Lung (tissue), 11 donors: ENCODE measurements at regions not wholly inside any gene's neighbourhood (a gene's known extent, or its start where the extent isn't known, plus 50 kb on each side); places are given as distances from the start of the nearest gene placed in this dataset.
"Not testable (repeated sequence)": the region's sequence is repeated elsewhere in the genome, so short reads cannot be mapped to it uniquely, and the experiment has no call there.

ENCODE experiments used
- ATAC-seq: fragments of 200-7000 bp; cut with Tn5 transposase; one replicate; pipeline ENCODE4 v1.9.1; 2020; ENCODE audit warnings: moderate number of reproducible peaks; ENCODE audit not compliant: insufficient read depth, low FRiP score
- DNase-seq, 3 donors: peaks; one replicate each; pipeline ENCODE4 v3.0.0-alpha.2; 2013 to 2017
- H3K27ac ChIP-seq, 2 donors: one replicate each; pipeline ENCODE4 v1.5.1; 2013; ENCODE audit warnings: mild to moderate bottlenecking in 2 of 2, moderate library complexity in 2 of 2, control low read depth in 1 of 2, inconsistent platforms in 1 of 2, low read depth in 1 of 2, low read length in 1 of 2
- H3K27me3 ChIP-seq, 3 donors: one replicate each; pipeline ENCODE4 v1.5.1; 2013; ENCODE audit warnings: low read length in 2 of 3; ENCODE audit not compliant: control insufficient read depth in 3 of 3, insufficient read depth in 3 of 3
- H3K36me3 ChIP-seq, 4 donors: one replicate each; pipeline ENCODE4 v1.5.1; 2013; ENCODE audit warnings: low read length in 4 of 4, mild to moderate bottlenecking in 1 of 4, moderate library complexity in 1 of 4; ENCODE audit not compliant: control insufficient read depth in 4 of 4, insufficient read depth in 4 of 4
- H3K4me1 ChIP-seq, 5 donors: one replicate each; pipeline ENCODE4 v1.5.1; 2013; ENCODE audit warnings: low read length in 5 of 5, mild to moderate bottlenecking in 2 of 5, moderate library complexity in 1 of 5; ENCODE audit not compliant: control insufficient read depth in 5 of 5, insufficient read depth in 5 of 5
- H3K4me3 ChIP-seq: one replicate; pipeline ENCODE4 v1.5.1; 2013; ENCODE audit warnings: mild to moderate bottlenecking, control low read depth, moderate library complexity
- H3K9ac ChIP-seq, 2 donors: one replicate each; pipeline ENCODE4 v1.5.1; 2013; ENCODE audit warnings: low read length in 2 of 2, control low read depth in 1 of 2; ENCODE audit not compliant: insufficient read depth in 1 of 2
- H3K9me3 ChIP-seq, 4 donors: one replicate each; pipeline ENCODE4 v1.5.1; 2013; ENCODE audit warnings: low read length in 3 of 4, mild to moderate bottlenecking in 1 of 4, moderate library complexity in 1 of 4; ENCODE audit not compliant: control insufficient read depth in 4 of 4, insufficient read depth in 3 of 4
- WGBS, 2 donors: extraction: QIAGEN DNeasy Blood & Tissue Kit; methylation state at CpG; one replicate each; pipeline ENCODE4 v1.1.7; 2013; 5-methylcytosine and 5-hydroxymethylcytosine counted together
- TF ChIP-seq, protein P1 (sequence below): IDR thresholded peaks from 2 replicates; pipeline ENCODE4 v1.5.1; 2012; ENCODE audit warnings: mild to moderate bottlenecking; ENCODE audit errors: control extremely low read depth, extremely low read depth
- donor health status: control.
- donor health status: control.
- donor health status: Bipolar disorder and iron deficiency.
- donor health status: healthy.
- donor health status: DM: yes; HTN: yes; CAD: no.

DNA sequence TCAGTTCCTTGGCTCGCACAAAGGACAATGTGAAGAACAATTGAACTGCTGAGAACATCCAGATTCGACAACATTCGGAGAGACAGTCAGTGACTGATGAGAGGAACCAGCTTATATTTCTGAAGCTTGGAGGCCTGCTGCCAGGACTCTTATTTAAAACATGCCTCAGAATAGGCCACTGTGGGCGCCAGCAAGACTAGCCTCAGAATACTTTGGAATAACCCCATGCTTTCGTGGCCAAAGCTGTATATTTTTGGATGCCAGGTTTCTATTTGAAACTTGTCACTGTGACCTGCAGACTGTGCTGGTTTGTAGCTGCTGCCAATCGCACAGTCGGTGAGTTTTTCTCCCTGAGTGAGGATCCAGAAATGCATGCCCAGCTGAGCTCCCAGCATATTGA lies 129.9 kb upstream of the UBE3A start:
- peaks cover 0 to 4% (median 0%) of the 10 kb centered on the region in 4 donors for H3K9me3 ChIP-seq
- TF ChIP-seq, protein P1, sequence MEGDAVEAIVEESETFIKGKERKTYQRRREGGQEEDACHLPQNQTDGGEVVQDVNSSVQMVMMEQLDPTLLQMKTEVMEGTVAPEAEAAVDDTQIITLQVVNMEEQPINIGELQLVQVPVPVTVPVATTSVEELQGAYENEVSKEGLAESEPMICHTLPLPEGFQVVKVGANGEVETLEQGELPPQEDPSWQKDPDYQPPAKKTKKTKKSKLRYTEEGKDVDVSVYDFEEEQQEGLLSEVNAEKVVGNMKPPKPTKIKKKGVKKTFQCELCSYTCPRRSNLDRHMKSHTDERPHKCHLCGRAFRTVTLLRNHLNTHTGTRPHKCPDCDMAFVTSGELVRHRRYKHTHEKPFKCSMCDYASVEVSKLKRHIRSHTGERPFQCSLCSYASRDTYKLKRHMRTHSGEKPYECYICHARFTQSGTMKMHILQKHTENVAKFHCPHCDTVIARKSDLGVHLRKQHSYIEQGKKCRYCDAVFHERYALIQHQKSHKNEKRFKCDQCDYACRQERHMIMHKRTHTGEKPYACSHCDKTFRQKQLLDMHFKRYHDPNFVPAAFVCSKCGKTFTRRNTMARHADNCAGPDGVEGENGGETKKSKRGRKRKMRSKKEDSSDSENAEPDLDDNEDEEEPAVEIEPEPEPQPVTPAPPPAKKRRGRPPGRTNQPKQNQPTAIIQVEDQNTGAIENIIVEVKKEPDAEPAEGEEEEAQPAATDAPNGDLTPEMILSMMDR = no peak
- H3K27me3 ChIP-seq = no peaks in the 10 kb centered on the region
- no peaks in the 10 kb centered on the region for H3K36me3 ChIP-seq
- H3K4me1 ChIP-seq = peaks cover 0 to 16% (median 0%) of the 10 kb centered on the region in 5 donors
- H3K4me3 ChIP-seq = no peak overlapping the region
- H3K9ac ChIP-seq = no peak overlapping the region
- ATAC-seq = no peak
- DNase-seq = peak in 1 of 3 donors; percentile 25
- H3K27ac ChIP-seq = no peak overlapping the region
- WGBS, 2 donors = 83 to 85% methylated on average over 7 of the region's 7 CpGs

DNA sequence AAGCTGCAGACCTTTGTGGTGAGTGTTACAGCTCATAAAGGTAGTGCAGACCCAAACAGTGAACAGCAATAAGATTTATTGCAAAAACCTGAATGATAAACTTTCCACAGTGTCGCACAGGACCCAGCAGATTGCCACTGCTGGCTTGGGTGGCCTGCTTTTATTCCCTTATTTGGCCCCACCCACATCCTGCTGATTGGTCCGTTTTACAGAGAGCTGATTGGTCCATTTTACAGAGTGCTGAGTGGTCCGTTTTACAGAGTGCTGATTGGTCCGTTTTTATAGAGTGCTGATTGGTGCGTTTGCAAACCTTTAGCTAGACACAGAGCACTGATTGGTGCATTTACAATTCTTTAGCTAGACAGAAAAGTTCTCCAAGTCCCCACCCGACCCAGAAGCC lies 127.7 kb upstream of the UBE3A start:
- not testable (repeated sequence) for ATAC-seq, H3K36me3 ChIP-seq, DNase-seq, H3K9ac ChIP-seq, H3K4me3 ChIP-seq, H3K27me3 ChIP-seq, H3K27ac ChIP-seq, H3K9me3 ChIP-seq
- peaks cover 0 to 16% (median 0%) of the 10 kb centered on the region in 5 donors for H3K4me1 ChIP-seq
- WGBS, 2 donors = 71 to 75% methylated on average over 6 of the region's 6 CpGs

DNA sequence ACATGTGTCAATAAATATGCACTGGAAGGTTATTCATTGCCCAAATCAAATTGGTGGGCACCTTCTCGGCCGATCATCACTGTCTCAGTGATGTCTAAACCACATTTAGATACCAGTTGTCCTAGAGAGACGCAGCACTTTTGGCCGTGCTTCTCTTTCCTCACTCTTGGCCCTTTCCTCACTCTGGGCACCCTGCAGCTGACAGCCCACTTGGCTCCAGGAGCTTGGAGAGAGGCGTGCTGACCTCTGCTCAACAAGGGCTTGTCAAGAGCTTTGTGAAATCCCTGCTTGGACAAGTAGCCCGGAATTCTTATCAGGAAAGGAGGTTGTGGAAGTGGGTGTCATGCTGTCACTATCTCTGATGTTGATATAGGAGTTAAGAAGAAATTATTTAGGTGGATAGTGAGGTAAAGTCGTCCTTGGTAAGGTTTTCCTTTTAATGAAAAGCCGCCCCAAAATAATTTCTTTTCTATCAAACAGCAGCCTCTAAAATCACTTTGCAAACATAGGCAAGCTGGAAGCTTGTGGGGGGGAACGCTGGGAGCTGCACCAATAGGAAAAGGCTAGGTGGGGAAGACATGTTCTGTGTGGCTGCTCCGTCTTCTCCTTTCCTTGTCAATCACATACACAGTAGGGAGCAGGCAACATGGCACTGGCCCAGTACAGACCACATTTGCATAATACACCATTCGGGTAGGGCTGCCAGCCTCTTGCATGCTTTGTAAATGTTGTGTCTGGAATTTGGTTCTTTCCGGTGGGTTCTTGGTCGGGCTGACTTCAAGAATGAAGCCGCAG lies 126.8 kb upstream of the UBE3A start:
- H3K9ac ChIP-seq = no peak overlapping the region
- peaks cover 0 to 4% (median 0%) of the 10 kb centered on the region in 4 donors for H3K9me3 ChIP-seq
- H3K27me3 ChIP-seq = no peaks in the 10 kb centered on the region
- no peaks in the 10 kb centered on the region for H3K36me3 ChIP-seq
- no peak for ATAC-seq
- H3K4me3 ChIP-seq = no peak overlapping the region
- no peak overlapping the region for H3K27ac ChIP-seq
- 66 to 72% methylated on average over 14 of the region's 14 CpGs for WGBS, 2 donors
- no peak for DNase-seq
- peaks cover 0 to 16% (median 0%) of the 10 kb centered on the region in 5 donors for H3K4me1 ChIP-seq
- TF ChIP-seq, protein P1 = no peak

DNA sequence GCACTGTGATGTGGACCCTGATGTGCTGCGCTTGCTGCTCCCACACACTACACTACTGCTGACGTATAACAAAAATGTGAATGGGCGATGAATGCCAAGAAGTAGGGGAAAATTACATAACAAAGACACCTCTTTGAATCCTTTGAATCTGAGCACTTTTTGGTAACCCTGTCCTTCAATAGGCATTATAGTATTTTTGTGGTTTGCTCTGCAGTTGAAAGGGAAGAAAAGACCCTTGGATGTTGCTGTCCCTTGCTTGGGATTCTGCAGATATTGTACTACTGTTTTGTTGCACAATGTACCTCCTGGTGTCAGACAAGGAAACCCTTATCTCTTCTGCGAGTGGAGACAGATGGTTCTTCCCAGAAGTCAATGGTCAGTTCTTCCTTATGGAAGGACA lies 124.8 kb upstream of the UBE3A start:
- H3K27ac ChIP-seq = no peak overlapping the region
- H3K9me3 ChIP-seq = peaks cover 0 to 2% (median 0%) of the 10 kb centered on the region in 4 donors
- TF ChIP-seq, protein P1 = no peak
- H3K36me3 ChIP-seq = no peaks in the 10 kb centered on the region
- peaks cover 0 to 5% (median 0%) of the 10 kb centered on the region in 5 donors for H3K4me1 ChIP-seq
- 77 to 90% methylated on average over 4 of the region's 4 CpGs for WGBS, 2 donors
- no peak for DNase-seq
- H3K4me3 ChIP-seq = no peak overlapping the region
- ATAC-seq = no peak
- no peaks in the 10 kb centered on the region for H3K27me3 ChIP-seq
- no peak overlapping the region for H3K9ac ChIP-seq
